Suprapubic skin (tissue), 4 donors: ENCODE measurements at regions not wholly inside any gene's neighbourhood (a gene's known extent, or its start where the extent isn't known, plus 50 kb on each side); places are given as distances from the start of the nearest gene placed in this dataset.

Source experiments
- DNase-seq, 2 donors: peaks; one replicate each; pipeline ENCODE4 v3.0.0-alpha.2; 2019; ENCODE audit warnings: low spot score in 2 of 2
- H3K27ac ChIP-seq: fragments of 200-600 bp; sonication (generic); one replicate; pipeline ENCODE4 v1.5.1; 2019
- H3K27me3 ChIP-seq: fragments of 200-600 bp; sonication (generic); one replicate; pipeline ENCODE4 v1.5.1; 2019
- H3K36me3 ChIP-seq: fragments of 200-600 bp; sonication (generic); one replicate; pipeline ENCODE4 v1.5.1; 2019
- H3K4me1 ChIP-seq: fragments of 200-600 bp; sonication (generic); one replicate; pipeline ENCODE4 v1.5.1; 2019
- H3K4me3 ChIP-seq: fragments of 200-600 bp; sonication (generic); one replicate; pipeline ENCODE4 v1.5.1; 2019; ENCODE audit warnings: mild to moderate bottlenecking
- H3K9me3 ChIP-seq: fragments of 200-600 bp; sonication (generic); one replicate; pipeline ENCODE4 v1.5.1; 2019
- CTCF ChIP-seq, 2 donors: fragments of 200-600 bp in 1 of 2; fragments of 450-650 bp in 1 of 2; sonication (generic) in 1 of 2; IDR thresholded peaks; one replicate each; pipeline ENCODE4 v1.5.1; 2016 to 2019; ENCODE audit warnings: antibody characterized with exemption in 2 of 2, mild to moderate bottlenecking in 1 of 2, moderate library complexity in 1 of 2
- EP300 ChIP-seq: sonication (generic); formaldehyde crosslinking; IDR thresholded peaks from one replicate; pipeline ENCODE4 v1.6.1; 2017; ENCODE audit warnings: antibody characterized with exemption
- POLR2A ChIP-seq, 2 donors: fragments of 450-650 bp; IDR thresholded peaks; one replicate each; pipeline ENCODE4 v1.6.1; 2017; ENCODE audit warnings: antibody characterized with exemption in 2 of 2, mild to moderate bottlenecking in 2 of 2, moderate library complexity in 2 of 2
- POLR2AphosphoS5 ChIP-seq, 3 donors: sonication (generic); formaldehyde crosslinking; IDR thresholded peaks; one replicate each; pipeline ENCODE4 v1.6.1; 2017; ENCODE audit warnings: antibody characterized with exemption in 3 of 3
- WGBS: methylation state at CpG from one replicate; pipeline ENCODE4 v1.1.5; 2018; 5-methylcytosine and 5-hydroxymethylcytosine counted together

- no peak for DNase-seq
Measured at GRCh38 chr9:30116673-30117217, 2267.7 kb upstream of the ACO1 start.

GRCh38 chr9:30120666-30121065 is 2263.8 kb upstream of the ACO1 start:
- Histone ChIP-seq H3K9me3 (no peaks in the 10 kb centered on the region), H3K4me1 (no peaks in the 10 kb centered on the region), H3K4me3 (no peak overlapping the region), H3K36me3 (no peaks in the 10 kb centered on the region), H3K27ac (no peak overlapping the region), H3K27me3 (no peaks in the 10 kb centered on the region)
- no peak for TF ChIP-seq EP300
- no peak for TF ChIP-seq POLR2A (IDR thresholded peaks at IDR 0.05)
- TF ChIP-seq CTCF (IDR thresholded peaks at IDR 0.05): no peak
- no peak for TF ChIP-seq POLR2AphosphoS5 (IDR thresholded peaks at IDR 0.05)
- no peak for DNase-seq
- 52% methylated on average over 5 of the region's 5 CpGs for WGBS

More at GRCh38 chr9:30116673-30117217, 2267.7 kb upstream of the ACO1 start:
- Histone ChIP-seq H3K27ac (no peak overlapping the region), H3K9me3 (no peaks in the 10 kb centered on the region), H3K27me3 (no peaks in the 10 kb centered on the region), H3K4me1 (no peaks in the 10 kb centered on the region), H3K36me3 (no peaks in the 10 kb centered on the region), H3K4me3 (no peak overlapping the region)
- 76% methylated on average over 3 of the region's 3 CpGs for WGBS
- TF ChIP-seq POLR2A (IDR thresholded peaks at IDR 0.05): no peak
- TF ChIP-seq POLR2AphosphoS5 (IDR thresholded peaks at IDR 0.05): no peak
- no peak for TF ChIP-seq CTCF (IDR thresholded peaks at IDR 0.05)
- TF ChIP-seq EP300: no peak

- no peak for TF ChIP-seq CTCF (IDR thresholded peaks at IDR 0.05)
- TF ChIP-seq POLR2AphosphoS5 (IDR thresholded peaks at IDR 0.05): no peak
- TF ChIP-seq POLR2A (IDR thresholded peaks at IDR 0.05): no peak
- TF ChIP-seq EP300: no peak
Measured at GRCh38 chr9:30121611-30122010, 2262.8 kb upstream of the ACO1 start.

GRCh38 chr9:30125881-30126280 is 2258.6 kb upstream of the ACO1 start:
- DNase-seq: no peak
- H3K27me3 ChIP-seq: no peaks in the 10 kb centered on the region
- H3K4me3 ChIP-seq: no peak overlapping the region
- H3K4me1 ChIP-seq: no peaks in the 10 kb centered on the region
- H3K27ac ChIP-seq: no peak overlapping the region
- TF ChIP-seq EP300 (no peak), CTCF (IDR thresholded peaks at IDR 0.05) (no peak), POLR2A (IDR thresholded peaks at IDR 0.05) (no peak), POLR2AphosphoS5 (IDR thresholded peaks at IDR 0.05) (no peak)
- no peaks in the 10 kb centered on the region for H3K9me3 ChIP-seq
- H3K36me3 ChIP-seq: no peaks in the 10 kb centered on the region

More at GRCh38 chr9:30121611-30122010, 2262.8 kb upstream of the ACO1 start:
- no peaks in the 10 kb centered on the region for H3K27me3 ChIP-seq
- H3K27ac ChIP-seq: no peak overlapping the region
- whole genome bisulfite sequencing: 90% methylated on average over 4 of the region's 4 CpGs
- H3K4me3 ChIP-seq: no peak overlapping the region
- no peak for DNase-seq
- no peaks in the 10 kb centered on the region for H3K4me1 ChIP-seq
- H3K36me3 ChIP-seq: no peaks in the 10 kb centered on the region
- H3K9me3 ChIP-seq: no peaks in the 10 kb centered on the region

- Histone ChIP-seq H3K9me3 (no peaks in the 10 kb centered on the region), H3K27ac (no peak overlapping the region), H3K4me3 (no peak overlapping the region), H3K27me3 (no peaks in the 10 kb centered on the region), H3K36me3 (no peaks in the 10 kb centered on the region), H3K4me1 (no peaks in the 10 kb centered on the region)
- TF ChIP-seq EP300: no peak
- TF ChIP-seq CTCF (IDR thresholded peaks at IDR 0.05): no peak
- no peak for TF ChIP-seq POLR2AphosphoS5 (IDR thresholded peaks at IDR 0.05)
- TF ChIP-seq POLR2A (IDR thresholded peaks at IDR 0.05): no peak
- no peak for DNase-seq
Measured at GRCh38 chr9:30127371-30127770, 2257.1 kb upstream of the ACO1 start.
